ENCODE measurements at regions not wholly inside any gene's neighbourhood (a gene's known extent, or its start where the extent isn't known, plus 50 kb on each side); places are given as distances from the start of the nearest gene placed in this dataset.

DNA sequence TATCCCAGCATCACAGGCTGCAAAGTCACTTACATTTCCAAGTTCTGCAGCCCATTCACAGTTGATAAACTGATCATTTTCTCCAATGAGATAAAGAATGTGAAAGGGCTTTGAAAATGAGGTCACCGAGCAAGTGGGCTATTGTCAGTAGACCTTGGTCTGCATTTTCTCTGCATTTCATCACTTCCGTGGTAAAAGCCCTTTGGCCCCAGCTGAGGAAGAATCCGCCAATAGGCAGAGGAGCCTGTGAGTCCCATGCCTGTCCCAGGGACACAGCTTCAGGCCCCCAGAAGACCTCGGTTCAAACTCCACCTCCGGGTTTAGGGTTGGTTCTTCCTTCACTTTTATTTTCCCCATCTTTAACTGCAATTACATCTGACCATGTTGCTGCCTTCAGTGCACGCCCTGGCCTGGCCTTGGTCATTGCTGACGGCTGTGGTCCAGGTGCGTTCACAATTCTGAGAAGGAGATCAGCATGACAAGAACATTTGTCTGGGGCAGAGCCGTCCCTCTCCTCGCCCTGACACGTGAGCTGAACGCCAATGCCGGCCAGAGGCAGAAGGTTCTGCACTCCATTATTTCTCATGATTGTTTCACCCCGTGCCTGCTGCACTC lies 292.5 kb downstream of the TCERG1L start:
- DNase-seq (ENCODE audit: low spot score): no peak
- Histone ChIP-seq H3K79me2 (replicated peaks; ENCODE audit: insufficient read depth) (no peaks in the 10 kb centered on the region), H3K4me1 (ENCODE audit: insufficient read depth) (no peaks in the 10 kb centered on the region), H2AFZ (no peak overlapping the region), H3K4me3 (no peak overlapping the region), H3K36me3 (ENCODE audit: insufficient read depth) (no peaks in the 10 kb centered on the region), H3K4me2 (no peak overlapping the region), H3F3A (replicated peaks; ENCODE audit: low read depth) (no peaks in the 10 kb centered on the region), H3K9me2 (ENCODE audit: insufficient read depth) (no peaks in the 10 kb centered on the region), H3K27ac (ENCODE audit: low read depth) (no peak overlapping the region), H4K20me1 (replicated peaks; ENCODE audit: insufficient read depth) (no peaks in the 10 kb centered on the region), H3K27me3 (ENCODE audit: insufficient read depth) (no peaks in the 10 kb centered on the region)
- Mint-ChIP-seq H3K36me3 (ENCODE audit: low read depth) (peaks cover 16% of the 10 kb centered on the region), H3K9me3 (peaks cover 88% of the 10 kb centered on the region), H3K4me1 (no peaks in the 10 kb centered on the region), H3K27ac (no peak overlapping the region), H3K4me3 (no peak overlapping the region), H3K27me3 (ENCODE audit: insufficient read depth, low read depth, poor library complexity) (peaks cover 15% of the 10 kb centered on the region)
- TF ChIP-seq EZH2phosphoT487 (IDR thresholded peaks at IDR 0.05; ENCODE audit: unreplicated experiment) (no peak), ZNF114 (CRISPR knock-in tag; IDR thresholded peaks at IDR 0.05) (no peak), NANOG (IDR thresholded peaks at IDR 0.05; ENCODE audit: borderline replicate concordance) (no peak), EZH2 (IDR thresholded peaks at IDR 0.05; ENCODE audit: low read depth, unreplicated experiment) (no peak), JUNB (IDR thresholded peaks at IDR 0.05; ENCODE audit: unreplicated experiment) (no peak), ZNF331 (CRISPR knock-in tag; IDR thresholded peaks at IDR 0.05; ENCODE audit: low read depth) (no peak), POLR2AphosphoS5 (IDR thresholded peaks at IDR 0.05; ENCODE audit: low read depth) (no peak), CREB1 (CRISPR knock-in tag; IDR thresholded peaks at IDR 0.05; ENCODE audit: low read depth) (no peak)
- TF ChIP-seq, protein P1, sequence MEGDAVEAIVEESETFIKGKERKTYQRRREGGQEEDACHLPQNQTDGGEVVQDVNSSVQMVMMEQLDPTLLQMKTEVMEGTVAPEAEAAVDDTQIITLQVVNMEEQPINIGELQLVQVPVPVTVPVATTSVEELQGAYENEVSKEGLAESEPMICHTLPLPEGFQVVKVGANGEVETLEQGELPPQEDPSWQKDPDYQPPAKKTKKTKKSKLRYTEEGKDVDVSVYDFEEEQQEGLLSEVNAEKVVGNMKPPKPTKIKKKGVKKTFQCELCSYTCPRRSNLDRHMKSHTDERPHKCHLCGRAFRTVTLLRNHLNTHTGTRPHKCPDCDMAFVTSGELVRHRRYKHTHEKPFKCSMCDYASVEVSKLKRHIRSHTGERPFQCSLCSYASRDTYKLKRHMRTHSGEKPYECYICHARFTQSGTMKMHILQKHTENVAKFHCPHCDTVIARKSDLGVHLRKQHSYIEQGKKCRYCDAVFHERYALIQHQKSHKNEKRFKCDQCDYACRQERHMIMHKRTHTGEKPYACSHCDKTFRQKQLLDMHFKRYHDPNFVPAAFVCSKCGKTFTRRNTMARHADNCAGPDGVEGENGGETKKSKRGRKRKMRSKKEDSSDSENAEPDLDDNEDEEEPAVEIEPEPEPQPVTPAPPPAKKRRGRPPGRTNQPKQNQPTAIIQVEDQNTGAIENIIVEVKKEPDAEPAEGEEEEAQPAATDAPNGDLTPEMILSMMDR (conservative IDR thresholded peaks at IDR 0.05; ENCODE audit: low read depth in 2 of 2): no peak
- TF ChIP-seq, protein P2, sequence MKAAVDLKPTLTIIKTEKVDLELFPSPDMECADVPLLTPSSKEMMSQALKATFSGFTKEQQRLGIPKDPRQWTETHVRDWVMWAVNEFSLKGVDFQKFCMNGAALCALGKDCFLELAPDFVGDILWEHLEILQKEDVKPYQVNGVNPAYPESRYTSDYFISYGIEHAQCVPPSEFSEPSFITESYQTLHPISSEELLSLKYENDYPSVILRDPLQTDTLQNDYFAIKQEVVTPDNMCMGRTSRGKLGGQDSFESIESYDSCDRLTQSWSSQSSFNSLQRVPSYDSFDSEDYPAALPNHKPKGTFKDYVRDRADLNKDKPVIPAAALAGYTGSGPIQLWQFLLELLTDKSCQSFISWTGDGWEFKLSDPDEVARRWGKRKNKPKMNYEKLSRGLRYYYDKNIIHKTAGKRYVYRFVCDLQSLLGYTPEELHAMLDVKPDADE (IDR thresholded peaks at IDR 0.05): no peak
- TF ChIP-seq, protein P3, sequence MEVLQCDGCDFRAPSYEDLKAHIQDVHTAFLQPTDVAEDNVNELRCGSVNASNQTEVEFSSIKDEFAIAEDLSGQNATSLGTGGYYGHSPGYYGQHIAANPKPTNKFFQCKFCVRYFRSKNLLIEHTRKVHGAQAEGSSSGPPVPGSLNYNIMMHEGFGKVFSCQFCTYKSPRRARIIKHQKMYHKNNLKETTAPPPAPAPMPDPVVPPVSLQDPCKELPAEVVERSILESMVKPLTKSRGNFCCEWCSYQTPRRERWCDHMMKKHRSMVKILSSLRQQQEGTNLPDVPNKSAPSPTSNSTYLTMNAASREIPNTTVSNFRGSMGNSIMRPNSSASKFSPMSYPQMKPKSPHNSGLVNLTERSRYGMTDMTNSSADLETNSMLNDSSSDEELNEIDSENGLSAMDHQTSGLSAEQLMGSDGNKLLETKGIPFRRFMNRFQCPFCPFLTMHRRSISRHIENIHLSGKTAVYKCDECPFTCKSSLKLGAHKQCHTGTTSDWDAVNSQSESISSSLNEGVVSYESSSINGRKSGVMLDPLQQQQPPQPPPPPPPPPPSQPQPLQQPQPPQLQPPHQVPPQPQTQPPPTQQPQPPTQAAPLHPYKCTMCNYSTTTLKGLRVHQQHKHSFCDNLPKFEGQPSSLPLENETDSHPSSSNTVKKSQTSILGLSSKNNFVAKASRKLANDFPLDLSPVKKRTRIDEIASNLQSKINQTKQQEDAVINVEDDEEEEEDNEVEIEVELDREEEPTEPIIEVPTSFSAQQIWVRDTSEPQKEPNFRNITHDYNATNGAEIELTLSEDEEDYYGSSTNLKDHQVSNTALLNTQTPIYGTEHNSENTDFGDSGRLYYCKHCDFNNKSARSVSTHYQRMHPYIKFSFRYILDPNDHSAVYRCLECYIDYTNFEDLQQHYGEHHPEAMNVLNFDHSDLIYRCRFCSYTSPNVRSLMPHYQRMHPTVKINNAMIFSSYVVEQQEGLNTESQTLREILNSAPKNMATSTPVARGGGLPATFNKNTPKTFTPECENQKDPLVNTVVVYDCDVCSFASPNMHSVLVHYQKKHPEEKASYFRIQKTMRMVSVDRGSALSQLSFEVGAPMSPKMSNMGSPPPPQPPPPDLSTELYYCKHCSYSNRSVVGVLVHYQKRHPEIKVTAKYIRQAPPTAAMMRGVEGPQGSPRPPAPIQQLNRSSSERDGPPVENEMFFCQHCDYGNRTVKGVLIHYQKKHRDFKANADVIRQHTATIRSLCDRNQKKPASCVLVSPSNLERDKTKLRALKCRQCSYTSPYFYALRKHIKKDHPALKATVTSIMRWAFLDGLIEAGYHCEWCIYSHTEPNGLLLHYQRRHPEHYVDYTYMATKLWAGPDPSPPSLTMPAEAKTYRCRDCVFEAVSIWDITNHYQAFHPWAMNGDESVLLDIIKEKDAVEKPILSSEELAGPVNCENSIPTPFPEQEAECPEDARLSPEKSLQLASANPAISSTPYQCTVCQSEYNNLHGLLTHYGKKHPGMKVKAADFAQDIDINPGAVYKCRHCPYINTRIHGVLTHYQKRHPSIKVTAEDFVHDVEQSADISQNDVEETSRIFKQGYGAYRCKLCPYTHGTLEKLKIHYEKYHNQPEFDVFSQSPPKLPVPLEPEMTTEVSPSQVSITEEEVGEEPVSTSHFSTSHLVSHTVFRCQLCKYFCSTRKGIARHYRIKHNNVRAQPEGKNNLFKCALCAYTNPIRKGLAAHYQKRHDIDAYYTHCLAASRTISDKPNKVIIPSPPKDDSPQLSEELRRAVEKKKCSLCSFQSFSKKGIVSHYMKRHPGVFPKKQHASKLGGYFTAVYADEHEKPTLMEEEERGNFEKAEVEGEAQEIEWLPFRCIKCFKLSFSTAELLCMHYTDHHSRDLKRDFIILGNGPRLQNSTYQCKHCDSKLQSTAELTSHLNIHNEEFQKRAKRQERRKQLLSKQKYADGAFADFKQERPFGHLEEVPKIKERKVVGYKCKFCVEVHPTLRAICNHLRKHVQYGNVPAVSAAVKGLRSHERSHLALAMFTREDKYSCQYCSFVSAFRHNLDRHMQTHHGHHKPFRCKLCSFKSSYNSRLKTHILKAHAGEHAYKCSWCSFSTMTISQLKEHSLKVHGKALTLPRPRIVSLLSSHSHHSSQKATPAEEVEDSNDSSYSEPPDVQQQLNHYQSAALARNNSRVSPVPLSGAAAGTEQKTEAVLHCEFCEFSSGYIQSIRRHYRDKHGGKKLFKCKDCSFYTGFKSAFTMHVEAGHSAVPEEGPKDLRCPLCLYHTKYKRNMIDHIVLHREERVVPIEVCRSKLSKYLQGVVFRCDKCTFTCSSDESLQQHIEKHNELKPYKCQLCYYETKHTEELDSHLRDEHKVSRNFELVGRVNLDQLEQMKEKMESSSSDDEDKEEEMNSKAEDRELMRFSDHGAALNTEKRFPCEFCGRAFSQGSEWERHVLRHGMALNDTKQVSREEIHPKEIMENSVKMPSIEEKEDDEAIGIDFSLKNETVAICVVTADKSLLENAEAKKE (CRISPR knock-in tag; IDR thresholded peaks at IDR 0.05): no peak
- ATAC-seq: no peak

All from GM23338 (cell line).